CD4-positive, alpha-beta T cell treated with Interleukin-17A for 4 hours (primary cell): ENCODE measurements at regions not wholly inside any gene's neighbourhood (a gene's known extent, or its start where the extent isn't known, plus 50 kb on each side); places are given as distances from the start of the nearest gene placed in this dataset.

ENCODE experiments used
- DNase-seq: peaks from one replicate; pipeline ENCODE4 v3.0.0-alpha.2; 2020; ENCODE audit warnings: mixed read lengths

DNA sequence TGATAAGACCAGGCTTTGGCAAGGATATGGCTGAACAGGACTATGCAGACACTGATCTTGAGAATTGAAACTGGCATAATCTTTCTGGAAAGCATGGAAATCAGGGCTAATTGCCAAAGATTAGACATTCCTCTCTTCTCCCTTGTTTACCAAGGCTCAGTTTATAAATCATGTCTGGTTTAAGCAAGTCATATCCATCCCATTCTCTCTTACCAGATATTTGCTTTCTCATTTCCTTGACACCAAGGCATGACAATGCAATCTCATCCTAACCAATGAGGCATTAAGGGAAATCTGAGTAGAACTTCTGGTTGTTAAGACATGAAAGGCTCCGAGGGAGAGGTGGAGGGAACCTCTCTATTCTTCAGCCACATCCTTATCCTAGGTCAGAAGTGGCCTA, 110.3 kb upstream of the CEP85L start:
- DNase-seq: no peak

DNA sequence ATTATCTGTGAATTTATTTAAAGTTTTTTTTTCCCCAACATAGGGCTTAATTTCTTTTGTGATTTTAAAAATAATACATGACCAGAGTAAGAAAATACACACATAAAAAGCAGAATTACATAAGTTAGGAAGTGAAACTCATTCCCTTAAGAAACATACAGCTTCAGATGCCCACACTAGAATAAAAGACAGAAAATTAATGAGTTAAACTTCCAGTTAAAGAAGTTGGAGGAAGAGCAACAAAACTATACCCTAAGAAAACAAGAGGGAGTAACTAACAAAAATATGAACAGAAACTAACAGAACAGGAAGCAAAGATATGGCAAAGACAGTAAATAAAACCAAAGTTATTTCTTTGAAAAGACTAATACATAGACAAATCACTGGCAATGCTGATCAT, 107.6 kb upstream of the CEP85L start:
- no peak for DNase-seq

DNA sequence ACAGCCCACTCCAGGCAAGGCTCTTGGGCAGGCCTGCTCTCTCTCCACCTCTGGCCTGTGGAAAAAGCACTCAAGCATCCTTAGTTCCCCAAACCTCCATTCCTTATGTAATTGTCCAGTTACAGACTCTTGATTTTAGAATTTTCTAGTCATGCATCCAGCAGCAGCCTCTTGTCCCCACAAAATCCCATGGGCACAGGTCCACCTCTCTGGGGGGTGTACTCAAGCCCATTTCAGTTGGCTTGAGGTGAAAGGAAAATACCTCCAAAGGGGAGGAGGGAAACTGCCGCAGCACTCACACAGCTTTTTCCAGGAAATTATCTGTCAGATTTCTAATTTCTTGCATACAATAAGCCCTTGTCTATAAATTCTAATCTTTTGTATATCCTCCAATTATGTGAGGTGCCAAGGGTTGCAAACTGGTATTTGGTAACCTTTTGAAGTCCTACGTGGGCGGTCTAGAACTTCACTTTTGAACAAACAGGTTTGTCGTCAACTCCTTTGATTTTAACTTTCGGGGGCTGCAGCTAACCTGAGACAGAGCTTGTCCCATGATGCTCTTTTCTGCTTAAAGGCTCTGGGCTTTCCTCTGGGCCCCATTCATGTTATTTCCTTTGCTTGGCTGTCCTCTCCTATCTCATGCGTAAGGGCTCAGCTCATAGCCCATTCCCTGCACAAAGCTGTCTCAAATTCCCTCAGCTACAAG, 104.7 kb upstream of the CEP85L start:
- DNase-seq: no peak

DNA sequence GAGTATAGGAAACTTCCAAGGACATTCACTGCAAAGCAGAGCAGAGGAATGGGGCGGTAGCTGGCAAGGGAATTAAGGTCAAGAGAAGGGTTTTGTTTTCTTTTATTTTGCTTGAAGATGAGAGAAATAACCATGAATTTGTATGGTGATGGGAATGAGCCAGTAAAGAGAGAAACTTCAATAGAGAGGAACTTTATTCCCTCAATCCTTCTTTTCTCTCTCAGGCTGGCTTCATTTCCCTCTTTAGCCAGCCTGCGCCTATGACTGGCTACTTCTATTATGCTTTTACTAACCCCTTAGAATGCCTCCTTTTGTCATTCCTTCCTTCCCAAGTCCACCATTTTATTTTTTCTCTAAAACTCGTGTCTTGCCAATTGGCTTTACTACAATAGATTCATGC, 101.4 kb upstream of the CEP85L start:
- DNase-seq: no peak

DNA sequence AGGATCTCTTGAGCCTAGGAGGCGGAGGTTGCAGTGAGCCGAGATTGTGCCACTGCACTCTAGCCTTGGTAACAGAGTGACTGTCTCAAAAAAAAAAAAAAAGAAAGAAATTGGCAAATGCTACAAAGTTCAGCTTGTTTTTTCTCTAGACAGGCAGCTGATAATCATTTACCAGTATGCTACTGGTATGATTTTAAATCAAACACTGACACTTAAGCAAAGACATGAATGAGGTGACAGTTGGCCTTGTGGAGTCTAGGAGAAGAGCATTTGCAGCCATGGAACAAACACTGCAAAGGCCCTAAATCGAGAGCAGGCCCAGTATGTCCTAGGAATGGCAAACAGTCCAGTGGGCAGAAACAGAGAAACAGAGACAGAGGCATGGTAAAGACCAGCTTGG, 99.7 kb upstream of the CEP85L start:
- DNase-seq: no peak

DNA sequence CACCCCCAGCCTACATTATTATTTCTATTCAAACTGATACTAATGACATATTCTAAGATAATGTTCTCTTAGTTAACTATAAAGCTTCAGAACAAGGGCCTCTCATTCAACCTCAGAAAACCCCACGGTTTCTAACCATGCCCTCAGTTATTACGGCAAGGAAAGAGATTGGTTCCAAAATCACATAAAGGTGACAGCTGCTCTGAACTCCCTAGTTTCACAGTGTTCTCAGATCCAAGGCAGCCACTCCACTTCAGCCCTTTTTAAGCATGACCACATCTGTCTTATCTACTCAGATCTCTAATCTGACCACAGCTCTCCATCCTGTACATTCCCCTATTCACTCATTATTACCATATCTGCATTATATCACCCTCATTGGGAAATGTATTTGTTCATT, 98.8 kb upstream of the CEP85L start:
- no peak for DNase-seq

DNA sequence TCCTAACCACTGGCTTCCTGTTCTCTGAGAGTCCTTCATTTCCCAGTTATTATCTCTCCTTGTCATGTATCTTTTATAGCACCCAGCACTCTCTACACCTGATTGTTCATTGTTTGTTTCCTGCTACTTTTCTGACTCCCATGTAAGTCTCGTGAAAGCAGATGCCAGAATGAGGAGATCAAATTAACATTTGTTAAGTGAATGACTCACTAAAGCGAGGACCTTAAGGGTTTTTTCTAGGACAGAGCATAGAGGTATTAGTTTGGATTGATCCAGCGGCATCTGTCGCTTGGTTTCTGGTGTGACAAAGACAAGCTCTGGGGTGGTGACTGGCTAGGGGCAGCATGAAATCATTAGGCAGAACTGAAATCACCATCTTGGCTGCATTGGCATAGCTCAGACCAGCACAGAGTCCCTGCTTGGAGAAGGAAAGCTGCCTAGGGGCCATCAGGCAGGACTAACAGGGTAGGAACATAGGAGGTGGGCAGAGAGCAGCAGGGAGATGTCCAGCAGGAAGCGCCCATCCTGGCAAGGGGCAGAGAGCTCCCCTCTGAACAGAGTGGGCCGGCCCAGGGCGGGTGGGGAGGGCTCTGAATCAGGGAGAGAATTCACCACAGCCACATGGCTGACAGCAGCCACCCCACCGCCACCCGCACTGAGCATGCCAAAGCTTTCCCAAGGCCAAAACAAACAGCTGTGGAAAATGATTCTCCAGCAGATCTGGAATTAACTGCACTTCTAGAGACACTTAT, 97.1 kb upstream of the CEP85L start:
- no peak for DNase-seq

DNA sequence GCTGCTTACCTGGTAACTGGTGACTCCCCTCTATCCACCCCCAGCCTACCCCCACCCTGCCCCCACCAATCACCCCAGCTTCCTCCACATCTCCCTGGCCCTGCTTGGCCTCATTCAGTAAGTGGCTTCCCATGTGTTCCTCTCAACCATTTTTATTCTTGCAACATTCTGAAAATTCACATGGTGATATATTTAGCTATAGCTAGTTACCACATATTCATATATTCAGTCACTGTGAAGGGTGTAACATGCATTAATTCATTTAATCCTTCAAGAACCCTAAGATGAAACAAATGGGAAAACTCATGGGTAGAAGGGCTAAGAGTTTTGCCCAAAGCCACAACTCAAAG, 95.4 kb upstream of the CEP85L start:
- DNase-seq: no peak

DNA sequence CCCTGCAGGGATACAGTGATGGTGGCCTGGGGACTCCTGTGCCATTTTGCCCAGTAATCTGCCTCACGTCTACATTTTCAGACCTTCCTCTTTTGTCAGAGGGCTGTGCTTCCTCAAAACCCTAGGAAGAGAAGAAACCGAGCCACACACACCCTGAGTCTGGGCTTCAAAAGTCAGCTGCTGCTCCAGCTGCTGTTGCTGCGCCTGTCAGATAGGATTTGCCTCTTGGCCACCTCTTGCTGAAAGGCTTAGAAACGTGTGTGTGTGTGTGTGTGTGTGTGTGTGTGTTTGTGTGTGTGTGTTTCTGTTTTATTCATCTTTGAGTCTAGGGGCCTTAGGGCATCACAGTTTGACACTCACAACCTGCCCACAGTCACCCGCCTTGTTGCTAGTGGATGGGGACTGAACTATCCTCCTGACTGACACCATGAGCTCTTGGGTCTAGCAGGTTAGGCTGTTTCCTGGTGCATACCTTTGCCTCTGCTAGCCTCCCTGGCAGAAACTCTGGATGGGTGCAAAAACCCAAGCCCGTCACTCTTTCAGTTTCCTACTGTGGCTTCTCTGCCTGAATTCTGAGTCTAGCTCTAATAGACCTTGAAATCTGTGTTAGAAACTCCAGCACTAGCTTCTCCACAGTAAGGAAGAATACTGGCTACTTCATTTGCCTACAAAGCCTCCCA, 94.9 kb upstream of the CEP85L start:
- DNase-seq: no peak

DNA sequence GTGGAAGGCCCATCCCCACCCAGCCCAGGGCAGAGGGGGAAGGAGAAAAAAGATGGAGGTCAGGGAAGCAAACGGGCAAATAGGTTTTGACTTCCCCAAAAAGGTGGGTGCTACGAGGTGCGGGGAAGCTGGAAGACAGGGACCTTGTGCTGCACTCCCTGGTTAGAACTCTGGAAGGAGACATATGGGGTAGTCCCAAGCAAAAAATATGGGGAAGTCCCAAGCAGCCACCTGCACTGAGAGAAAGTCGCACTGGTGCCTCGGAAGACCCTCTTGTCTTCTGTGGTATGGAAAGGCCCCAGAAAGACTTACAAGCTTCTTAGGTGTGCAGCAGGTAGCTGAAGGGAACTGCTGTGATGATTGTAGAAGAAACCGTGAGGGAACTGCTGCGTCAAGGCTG, 93.8 kb upstream of the CEP85L start:
- no peak for DNase-seq

DNA sequence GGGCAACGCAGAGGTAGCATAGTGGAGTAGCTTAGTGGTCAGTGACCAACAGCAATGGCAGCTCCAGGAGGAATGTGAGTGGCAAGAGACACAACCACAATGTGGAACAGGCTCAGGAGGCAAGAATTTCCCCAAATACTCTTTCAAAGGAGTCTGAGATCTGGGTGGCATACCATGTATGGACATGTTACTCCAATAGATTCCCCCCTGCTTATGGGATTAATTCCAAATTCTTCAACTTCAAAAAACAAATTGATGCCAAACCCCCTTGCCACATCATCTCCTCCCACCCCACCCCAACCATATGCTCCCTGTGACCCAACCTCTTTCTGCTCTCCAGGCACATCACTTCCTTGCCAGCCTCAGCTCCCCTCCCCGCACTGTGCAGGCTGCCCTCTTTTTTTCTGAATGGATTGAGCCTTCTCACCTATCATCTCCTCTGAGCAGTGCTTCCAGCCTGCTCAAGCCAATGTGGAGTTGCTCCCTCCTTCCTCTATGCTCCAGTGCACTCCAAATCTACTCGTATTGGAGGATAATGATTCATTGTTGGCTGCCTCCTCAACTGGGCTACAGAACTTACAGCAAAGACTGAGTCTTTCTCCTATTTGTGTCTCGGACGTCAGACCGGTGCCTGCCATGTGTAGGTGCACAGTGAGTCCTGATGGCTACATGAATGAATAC, 93.0 kb upstream of the CEP85L start:
- no peak for DNase-seq

DNA sequence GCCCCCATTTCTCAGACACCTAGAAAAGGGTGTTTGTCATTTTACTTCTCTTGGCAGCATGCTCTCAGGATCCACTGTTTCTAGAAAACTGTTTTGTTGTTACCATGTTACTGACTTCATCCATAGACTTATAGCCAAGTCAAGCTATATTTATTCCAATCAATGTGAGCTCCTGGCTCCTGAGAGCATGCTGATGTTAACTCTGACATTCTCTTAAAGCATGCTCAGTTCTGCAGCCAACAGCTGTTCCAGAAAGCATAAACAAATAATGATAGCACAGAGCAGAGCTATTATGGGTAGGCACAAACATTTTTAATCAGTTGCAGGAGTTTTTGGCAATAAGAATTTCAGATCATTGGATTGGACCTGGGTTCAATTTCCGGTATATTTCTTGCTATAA, 92.4 kb upstream of the CEP85L start:
- no peak for DNase-seq

DNA sequence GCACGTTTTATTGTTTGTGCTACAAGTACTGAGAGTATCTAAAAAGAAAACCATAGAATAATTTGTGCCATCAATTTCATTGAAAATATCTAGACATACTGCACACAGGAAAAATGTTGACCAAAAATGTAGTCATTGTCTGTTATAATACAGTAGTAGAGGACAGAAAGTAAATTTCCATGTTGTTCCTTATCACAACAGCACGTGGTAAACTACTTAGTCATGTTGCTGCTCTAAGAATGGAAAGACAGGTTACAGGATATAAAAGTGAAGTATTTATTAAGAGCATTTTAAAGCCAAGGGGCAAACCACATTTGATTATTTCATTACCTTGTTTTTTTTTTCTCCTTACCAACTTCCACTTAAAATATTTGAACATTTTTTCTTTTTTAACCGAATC, 89.0 kb upstream of the CEP85L start:
- DNase-seq: no peak

DNA sequence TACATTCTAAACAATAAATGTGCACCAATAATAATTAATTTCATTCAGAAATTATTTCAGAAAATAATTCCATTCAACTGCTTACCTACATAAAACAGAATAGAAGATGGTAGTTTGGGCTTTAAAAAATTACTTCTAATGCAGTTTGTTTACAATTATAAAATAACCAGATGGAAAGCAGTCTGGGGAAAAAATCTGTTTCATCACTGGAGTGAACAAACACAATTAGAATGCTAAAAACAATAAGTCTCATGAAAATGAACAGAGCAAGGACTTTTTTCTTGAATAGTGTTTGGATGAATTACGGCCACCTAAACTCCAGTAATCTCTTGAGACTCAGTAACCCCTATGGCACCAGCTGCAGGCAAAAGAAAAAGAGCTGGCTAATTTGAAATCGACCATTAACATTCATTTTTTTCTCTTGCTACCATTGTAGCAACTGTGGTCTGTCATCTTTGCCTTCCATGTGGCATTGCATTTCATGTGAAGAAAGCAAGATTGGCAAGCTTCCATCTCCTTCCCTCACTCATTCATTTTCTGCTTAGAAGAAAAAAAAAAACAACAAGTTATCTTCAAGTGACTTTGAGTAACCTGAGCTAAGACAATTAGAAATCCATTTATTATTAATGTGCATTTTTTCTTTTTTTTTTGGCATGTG, 88.4 kb upstream of the CEP85L start:
- no peak for DNase-seq

DNA sequence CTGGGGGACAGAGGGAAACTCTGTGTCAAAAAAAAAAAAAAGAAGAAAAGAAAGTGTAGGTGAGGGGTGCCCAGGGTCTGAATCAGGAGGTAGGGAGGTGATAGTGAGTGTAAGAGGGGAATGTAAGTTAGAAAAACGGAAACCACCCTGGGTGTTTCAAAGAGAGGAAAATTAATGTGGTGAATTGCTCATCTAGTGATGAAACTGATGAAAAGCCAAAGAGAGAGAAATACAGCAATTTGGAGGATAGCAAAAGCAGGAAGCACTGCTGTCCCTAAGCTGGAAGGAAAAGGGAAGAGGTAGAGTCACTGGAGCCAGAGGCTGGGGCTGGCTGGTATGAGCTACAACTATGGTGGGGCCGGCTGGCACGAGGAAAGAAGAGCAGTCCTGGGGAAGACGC, 85.0 kb upstream of the CEP85L start:
- DNase-seq: no peak

DNA sequence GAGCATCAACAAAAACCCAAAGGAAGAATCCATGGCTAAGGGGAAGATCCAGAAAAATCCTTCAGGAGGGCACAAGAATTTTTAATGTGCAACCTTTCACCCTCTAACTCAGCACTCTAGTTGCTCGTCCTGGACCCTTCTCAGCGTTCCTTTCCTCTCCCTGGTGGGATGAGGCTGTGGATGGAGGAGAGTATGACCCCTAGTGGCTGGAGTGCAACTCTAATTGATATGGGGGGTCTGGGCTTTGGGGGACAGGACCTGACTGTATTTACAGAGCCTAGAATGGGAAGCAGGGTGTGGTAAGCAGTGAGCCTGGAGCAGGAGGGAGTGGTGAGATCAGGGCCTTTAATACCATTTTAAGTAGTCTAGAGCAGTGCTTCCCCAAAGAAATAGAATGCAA, 83.9 kb upstream of the CEP85L start:
- peak; percentile 38 for DNase-seq

DNA sequence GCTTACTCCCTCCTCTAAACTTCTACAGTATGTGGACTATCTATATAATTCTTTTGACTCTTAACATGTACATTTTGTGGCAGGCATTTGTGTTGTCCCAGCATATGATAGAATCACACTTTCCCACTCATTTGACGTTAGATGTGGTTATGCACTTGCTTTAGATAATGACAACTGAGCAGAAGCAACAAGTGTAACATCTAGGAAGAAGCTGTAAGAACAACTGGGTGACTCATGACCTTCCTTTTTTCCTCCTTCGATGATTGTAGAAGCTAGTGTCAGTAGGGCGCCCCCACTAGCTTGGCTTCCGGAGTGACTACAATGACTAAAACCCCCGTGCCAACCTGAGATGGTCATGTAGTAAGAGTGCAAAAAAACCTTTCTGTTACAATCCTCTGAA, 74.6 kb upstream of the CEP85L start:
- peak; percentile 86 for DNase-seq

DNA sequence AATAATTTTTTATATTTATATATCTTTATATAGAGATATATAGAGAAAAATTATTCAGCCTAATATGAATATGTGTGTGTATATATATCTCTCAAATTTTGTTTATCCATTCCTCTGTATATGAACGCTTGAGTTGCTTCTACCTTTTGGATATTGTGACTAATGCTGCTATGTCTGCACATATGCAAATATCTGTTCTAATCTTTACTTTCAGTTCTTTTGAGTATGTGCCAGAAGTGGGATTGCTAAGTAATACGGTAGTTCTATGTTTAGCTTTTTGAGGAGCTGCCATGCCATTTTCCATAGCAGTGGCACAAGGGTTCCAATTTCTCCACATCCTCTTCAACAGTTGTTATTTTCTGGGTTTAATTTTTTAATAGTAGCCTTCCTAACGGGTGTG, 72.8 kb upstream of the CEP85L start:
- DNase-seq: no peak

DNA sequence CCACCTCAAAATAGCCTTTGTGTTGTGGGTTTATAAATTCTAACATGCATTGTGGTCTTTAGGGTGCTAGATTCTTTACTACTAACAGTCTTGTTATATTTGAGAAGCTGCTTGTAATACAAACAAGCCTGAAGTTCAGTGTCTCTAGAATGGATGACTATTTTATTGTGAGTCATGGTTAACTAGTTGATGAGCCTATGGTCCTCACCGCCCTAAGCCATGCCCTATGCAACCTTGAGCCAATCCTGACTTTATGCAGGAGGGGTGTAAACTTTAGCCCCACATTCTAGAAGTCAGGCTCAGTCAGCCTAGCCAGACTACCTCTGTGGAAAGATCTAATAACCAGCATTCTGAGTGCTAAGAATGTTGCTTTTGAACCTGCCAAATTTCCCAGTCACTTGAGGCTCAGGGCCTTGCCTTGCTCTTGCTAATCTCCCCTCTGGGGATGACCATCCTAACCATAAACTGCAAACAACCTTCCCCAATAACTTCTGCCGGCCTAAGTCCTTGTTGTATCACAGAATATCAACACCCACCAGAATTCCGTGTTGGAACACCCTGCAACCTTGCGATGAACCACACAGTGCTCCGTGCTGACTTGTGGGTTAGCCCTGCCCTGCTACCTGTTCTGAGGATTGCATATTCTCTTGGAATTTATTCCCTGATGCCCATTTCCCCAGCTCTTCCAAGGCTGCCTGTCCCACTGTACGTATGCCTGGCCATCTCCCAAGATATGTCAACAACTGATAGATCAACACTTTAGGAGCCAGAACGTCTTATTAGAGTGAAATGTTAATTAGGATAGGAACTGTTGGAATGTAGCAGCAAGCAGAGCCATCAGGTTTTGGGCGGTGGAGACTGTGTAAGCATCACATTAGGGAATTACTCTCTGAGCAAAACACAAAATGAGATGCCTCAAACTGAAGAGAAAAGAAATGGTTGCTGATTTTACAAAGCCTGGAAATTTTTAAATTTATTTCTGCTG, 71.7 kb upstream of the CEP85L start:
- DNase-seq: no peak

DNA sequence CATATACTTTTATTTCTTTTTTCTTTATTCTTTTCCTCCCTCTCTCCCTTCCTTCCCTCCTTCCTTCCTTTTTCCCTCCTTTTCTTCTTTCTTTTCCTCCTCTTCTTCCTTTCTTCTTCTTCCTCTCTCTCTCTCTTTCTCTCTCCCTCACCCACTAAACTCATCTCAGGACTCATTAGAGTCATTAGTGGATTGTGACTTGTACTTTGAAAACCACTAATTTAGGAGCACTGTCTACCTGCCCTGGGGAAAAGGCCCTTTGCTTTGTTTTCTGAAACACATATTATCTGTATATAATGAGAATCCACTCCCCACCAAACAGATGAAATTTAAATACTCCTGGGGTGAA, 68.7 kb upstream of the CEP85L start:
- DNase-seq: no peak

DNA sequence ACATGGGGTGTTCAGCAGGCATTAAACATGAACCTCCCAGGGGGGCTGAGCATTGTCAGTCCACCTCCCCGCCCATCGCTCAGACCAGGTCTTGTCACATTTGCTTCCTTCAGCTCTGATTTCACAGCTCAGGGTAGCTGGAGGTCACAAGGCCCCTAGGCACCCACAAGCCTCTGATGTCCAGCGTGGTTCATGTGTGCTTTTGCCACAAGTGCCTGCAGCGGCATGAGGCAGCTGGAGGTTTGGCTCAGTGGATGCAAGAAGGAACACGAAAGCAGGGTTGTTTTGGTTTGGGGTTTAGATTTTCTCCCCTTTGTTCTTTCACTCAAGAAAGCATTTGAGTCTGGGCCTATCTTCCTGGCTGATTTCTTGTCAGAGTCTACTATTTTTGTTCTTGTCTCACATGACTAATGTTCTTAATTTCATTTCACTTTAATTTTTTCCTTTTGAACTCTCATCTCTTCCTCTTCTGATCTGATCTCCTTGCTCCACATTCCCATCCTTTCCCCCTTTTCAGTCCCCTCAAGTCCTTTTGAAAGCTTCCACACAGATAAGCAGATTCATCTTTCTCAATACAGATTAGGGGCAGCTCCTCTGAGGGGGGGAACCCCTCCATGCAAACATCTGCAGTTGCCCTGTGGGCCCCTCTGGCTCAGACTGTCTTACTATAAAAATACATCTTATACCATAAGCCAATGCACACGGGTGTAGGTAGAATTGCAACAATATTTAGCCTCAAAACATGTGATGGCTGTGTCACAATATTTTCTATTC, 68.1 kb upstream of the CEP85L start:
- peak; percentile 62 for DNase-seq
